ENCODE measurements at regions not wholly inside any gene's neighbourhood (a gene's known extent, or its start where the extent isn't known, plus 50 kb on each side); places are given as distances from the start of the nearest gene placed in this dataset.

DNA sequence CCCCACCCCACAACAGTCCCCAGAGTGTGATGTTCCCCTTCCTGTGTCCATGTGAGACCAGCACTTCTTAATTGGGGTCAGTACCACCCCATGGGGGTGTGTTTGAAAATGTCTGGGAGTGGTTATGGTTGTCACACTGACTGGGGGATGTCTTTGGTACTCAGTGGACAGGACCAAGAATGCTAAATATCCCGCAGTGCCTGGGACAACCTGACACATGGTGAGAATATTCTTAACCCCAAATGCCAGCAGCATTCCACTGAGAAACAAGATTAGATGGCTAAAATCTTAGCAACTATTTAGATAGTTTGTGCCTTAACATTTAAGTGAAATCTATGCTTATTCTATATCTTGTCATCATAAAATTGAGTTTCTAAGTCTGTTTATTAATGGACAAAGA lies 177.5 kb upstream of the ZBED5 start:
- FAIRE-seq (no peak), ATAC-seq (no peak), DNase-seq (ENCODE audit: low read depth, low spot score) (no peak)
- intact Hi-C loops (cut with micrococcal nuclease; ENCODE audit: unreplicated experiment) (loop anchor here (5.0 kb wide), 3 partner anchors 122 to 632 kb away; no protein-coding TSS in a partner anchor), in situ Hi-C loops (cut with MboI) (no loop called here)
- CTCF ChIA-PET = interaction anchor here (0.7 to 8.9 kb wide), 14 partner anchors 8 to 814 kb away, joined by 3 to 70 read pairs (median 4); no protein-coding TSS in a partner anchor
- SMC1A ChIA-PET (ENCODE audit: uncharacterized antibody, unreplicated experiment) = interaction anchor here (0.7 to 1.9 kb wide), 12 partner anchors 8 to 752 kb away, joined by 3 to 8 read pairs (median 3); partner anchors contain the start of gene GALNT18
- RAD21 ChIA-PET (ENCODE audit: unreplicated experiment) = interaction anchor here (1.2 to 1.5 kb wide), 2 partner anchors 228 to 586 kb away, joined by 3 read pairs; partner anchors contain the start of gene GALNT18
- Histone ChIP-seq H2AFZ (ENCODE audit: control insufficient read depth, low read depth, low read length) (no peak overlapping the region), H3K4me3 (no peak overlapping the region), H3K27me3 (replicated peaks in 1 of 2; ENCODE audit: control insufficient read depth in 2 of 2, insufficient read depth in 2 of 2, low read length in 1 of 2) (no peaks in the 10 kb centered on the region), H4K20me1 (ENCODE audit: control insufficient read depth, insufficient read depth) (no peaks in the 10 kb centered on the region), H3K36me3 (ENCODE audit: control insufficient read depth in 2 of 2, insufficient read depth in 2 of 2, low read length in 1 of 2) (no peaks in the 10 kb centered on the region), H3K9me3 (replicated peaks; ENCODE audit: control insufficient read depth, insufficient read depth, low read length) (no peaks in the 10 kb centered on the region), H3K4me1 (ENCODE audit: control insufficient read depth, insufficient read depth, low read length) (no peaks in the 10 kb centered on the region), H3K79me2 (ENCODE audit: control insufficient read depth, insufficient read depth, low read length) (no peaks in the 10 kb centered on the region), H3K4me2 (ENCODE audit: control insufficient read depth, insufficient read depth) (no peak overlapping the region), H3K9ac (ENCODE audit: control insufficient read depth, insufficient read depth, low read length) (no peak overlapping the region), H3K27ac (ENCODE audit: control insufficient read depth, insufficient read depth) (no peak overlapping the region)
- POLR2A ChIA-PET = interaction anchor here (0.6 kb wide), 1 partner anchor 1014 kb away, joined by 4 read pairs; no protein-coding TSS in a partner anchor
- BruUV-seq (replicated peaks) = no TSS peak
- TF ChIP-seq ASH2L (IDR thresholded peaks at IDR 0.05; ENCODE audit: borderline replicate concordance, low read depth) (no peak), CREB1 (IDR thresholded peaks at IDR 0.05; ENCODE audit: low read depth) (no peak), JUNB (IDR thresholded peaks at IDR 0.05) (no peak), TARDBP (IDR thresholded peaks at IDR 0.05; ENCODE audit: borderline replicate concordance) (no peak), ZNF24 (IDR thresholded peaks at IDR 0.05) (no peak), KLF5 (IDR thresholded peaks at IDR 0.05; ENCODE audit: partially characterized antibody) (no peak), ZNF217 (IDR thresholded peaks at IDR 0.05) (no peak), MYB (IDR thresholded peaks at IDR 0.05; ENCODE audit: borderline replicate concordance, low read depth, low read length) (no peak)
- TF ChIP-seq, protein P1, sequence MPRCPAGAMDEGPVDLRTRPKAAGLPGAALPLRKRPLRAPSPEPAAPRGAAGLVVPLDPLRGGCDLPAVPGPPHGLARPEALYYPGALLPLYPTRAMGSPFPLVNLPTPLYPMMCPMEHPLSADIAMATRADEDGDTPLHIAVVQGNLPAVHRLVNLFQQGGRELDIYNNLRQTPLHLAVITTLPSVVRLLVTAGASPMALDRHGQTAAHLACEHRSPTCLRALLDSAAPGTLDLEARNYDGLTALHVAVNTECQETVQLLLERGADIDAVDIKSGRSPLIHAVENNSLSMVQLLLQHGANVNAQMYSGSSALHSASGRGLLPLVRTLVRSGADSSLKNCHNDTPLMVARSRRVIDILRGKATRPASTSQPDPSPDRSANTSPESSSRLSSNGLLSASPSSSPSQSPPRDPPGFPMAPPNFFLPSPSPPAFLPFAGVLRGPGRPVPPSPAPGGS (IDR thresholded peaks at IDR 0.05; ENCODE audit: borderline replicate concordance, insufficient read depth, low read depth, low read length, poor library complexity, severe bottlenecking) = no peak
- TF ChIP-seq, protein P2, sequence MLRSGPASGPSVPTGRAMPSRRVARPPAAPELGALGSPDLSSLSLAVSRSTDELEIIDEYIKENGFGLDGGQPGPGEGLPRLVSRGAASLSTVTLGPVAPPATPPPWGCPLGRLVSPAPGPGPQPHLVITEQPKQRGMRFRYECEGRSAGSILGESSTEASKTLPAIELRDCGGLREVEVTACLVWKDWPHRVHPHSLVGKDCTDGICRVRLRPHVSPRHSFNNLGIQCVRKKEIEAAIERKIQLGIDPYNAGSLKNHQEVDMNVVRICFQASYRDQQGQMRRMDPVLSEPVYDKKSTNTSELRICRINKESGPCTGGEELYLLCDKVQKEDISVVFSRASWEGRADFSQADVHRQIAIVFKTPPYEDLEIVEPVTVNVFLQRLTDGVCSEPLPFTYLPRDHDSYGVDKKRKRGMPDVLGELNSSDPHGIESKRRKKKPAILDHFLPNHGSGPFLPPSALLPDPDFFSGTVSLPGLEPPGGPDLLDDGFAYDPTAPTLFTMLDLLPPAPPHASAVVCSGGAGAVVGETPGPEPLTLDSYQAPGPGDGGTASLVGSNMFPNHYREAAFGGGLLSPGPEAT (IDR thresholded peaks at IDR 0.05; ENCODE audit: low read depth) = no peak
- TF ChIP-seq, protein P3, sequence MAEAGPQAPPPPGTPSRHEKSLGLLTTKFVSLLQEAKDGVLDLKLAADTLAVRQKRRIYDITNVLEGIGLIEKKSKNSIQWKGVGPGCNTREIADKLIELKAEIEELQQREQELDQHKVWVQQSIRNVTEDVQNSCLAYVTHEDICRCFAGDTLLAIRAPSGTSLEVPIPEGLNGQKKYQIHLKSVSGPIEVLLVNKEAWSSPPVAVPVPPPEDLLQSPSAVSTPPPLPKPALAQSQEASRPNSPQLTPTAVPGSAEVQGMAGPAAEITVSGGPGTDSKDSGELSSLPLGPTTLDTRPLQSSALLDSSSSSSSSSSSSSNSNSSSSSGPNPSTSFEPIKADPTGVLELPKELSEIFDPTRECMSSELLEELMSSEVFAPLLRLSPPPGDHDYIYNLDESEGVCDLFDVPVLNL (IDR thresholded peaks at IDR 0.05; ENCODE audit: low read depth, low read length) = no peak
- WGBS (ENCODE audit: insufficient coverage, insufficient replicate concordance, low lambda C conversion rate, missing lambda C conversion rate) = 38% methylated on average over 1 of the region's 1 CpG
